GM12872 (cell line): ENCODE measurements at regions not wholly inside any gene's neighbourhood (a gene's known extent, or its start where the extent isn't known, plus 50 kb on each side); places are given as distances from the start of the nearest gene placed in this dataset.

Source experiments
- TF ChIP-seq, protein P1 (sequence below): IDR thresholded peaks from 3 replicates; pipeline ENCODE4 v1.5.1; 2011; ENCODE audit warnings: low read depth, mild to moderate bottlenecking, low read length, moderate library complexity; ENCODE audit not compliant: insufficient read depth

- TF ChIP-seq, protein P1, sequence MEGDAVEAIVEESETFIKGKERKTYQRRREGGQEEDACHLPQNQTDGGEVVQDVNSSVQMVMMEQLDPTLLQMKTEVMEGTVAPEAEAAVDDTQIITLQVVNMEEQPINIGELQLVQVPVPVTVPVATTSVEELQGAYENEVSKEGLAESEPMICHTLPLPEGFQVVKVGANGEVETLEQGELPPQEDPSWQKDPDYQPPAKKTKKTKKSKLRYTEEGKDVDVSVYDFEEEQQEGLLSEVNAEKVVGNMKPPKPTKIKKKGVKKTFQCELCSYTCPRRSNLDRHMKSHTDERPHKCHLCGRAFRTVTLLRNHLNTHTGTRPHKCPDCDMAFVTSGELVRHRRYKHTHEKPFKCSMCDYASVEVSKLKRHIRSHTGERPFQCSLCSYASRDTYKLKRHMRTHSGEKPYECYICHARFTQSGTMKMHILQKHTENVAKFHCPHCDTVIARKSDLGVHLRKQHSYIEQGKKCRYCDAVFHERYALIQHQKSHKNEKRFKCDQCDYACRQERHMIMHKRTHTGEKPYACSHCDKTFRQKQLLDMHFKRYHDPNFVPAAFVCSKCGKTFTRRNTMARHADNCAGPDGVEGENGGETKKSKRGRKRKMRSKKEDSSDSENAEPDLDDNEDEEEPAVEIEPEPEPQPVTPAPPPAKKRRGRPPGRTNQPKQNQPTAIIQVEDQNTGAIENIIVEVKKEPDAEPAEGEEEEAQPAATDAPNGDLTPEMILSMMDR, result no peak
Measured at GRCh38 chr11:97738751-97739150, 1282.0 kb upstream of the CNTN5 start.

GRCh38 chr11:97739932-97740800 is 1280.6 kb upstream of the CNTN5 start:
- TF ChIP-seq, protein P1, result no peak

GRCh38 chr11:97740801-97741151 is 1280.0 kb upstream of the CNTN5 start:
- TF ChIP-seq, protein P1, result no peak

GRCh38 chr11:97742717-97743116 is 1278.0 kb upstream of the CNTN5 start:
- TF ChIP-seq, protein P1, result no peak

GRCh38 chr11:97743205-97743742 is 1277.5 kb upstream of the CNTN5 start:
- TF ChIP-seq, protein P1, result no peak

DNA sequence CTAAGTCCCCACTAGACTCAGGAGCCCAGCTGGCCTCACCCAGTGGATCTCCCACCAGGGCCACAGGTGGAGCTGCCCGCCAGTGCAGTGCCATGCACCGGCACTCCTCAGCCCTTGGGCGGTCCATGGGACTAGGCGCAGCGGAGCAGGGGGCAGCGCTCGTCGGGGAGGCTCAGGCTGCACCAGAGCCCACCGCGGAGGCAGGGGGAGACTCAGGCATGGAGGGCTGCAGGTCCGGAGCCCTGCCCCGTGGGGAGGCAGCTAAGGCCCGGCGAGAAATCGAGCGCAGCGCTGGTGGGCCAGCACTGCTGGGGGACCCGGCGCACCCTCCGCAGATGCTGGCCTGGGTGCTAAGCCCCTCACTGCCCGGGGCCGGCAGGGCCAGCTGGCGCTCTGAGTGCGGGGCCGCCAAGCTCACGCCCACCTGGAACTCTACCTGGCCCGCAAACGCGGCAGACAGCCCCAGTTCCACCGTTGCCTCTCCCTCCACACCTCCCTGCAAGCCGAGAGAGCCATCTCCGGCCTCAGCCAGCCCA is 1275.2 kb upstream of the CNTN5 start:
- TF ChIP-seq, protein P1, result no peak

DNA sequence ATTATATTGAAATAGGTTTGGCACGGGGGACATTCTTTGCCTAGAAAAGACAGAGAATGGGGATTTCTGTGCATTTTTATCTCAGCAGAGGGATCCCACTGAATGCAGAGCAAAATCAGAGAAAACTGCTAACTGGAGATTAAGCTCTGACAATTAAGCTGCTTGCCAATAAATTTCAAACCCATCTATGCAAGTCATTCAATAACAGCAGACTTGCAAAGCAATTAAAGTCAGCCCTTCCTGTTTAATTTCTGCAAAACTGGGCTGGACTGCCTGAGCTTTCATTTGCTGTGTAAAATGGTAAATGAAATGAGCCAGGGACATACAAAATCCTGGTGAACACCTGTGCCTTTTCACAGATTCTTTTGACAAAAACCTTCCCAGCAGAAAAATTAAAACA is 1273.9 kb upstream of the CNTN5 start:
- TF ChIP-seq, protein P1, result no peak
